Activated T-cell treated with anti-CD3 and anti-CD28 coated beads, Interleukin-2, amount 50 U/mL, for 24 hours (primary cell): ENCODE measurements at regions not wholly inside any gene's neighbourhood (a gene's known extent, or its start where the extent isn't known, plus 50 kb on each side); places are given as distances from the start of the nearest gene placed in this dataset.
"Not testable (repeated sequence)": the region's sequence is repeated elsewhere in the genome, so short reads cannot be mapped to it uniquely, and the experiment has no call there.

Experiments
- DNase-seq: peaks from one replicate; pipeline ENCODE4 v3.0.0-alpha.2; 2020
- H3K27ac Mint-ChIP-seq: 2 replicates; pipeline ENCODE4 v1.8.0; 2020; ENCODE audit warnings: mild to moderate bottlenecking, mixed read lengths
- H3K27me3 Mint-ChIP-seq: 2 replicates; pipeline ENCODE4 v1.8.0; 2020; ENCODE audit warnings: mixed read lengths
- H3K36me3 Mint-ChIP-seq: 2 replicates; pipeline ENCODE4 v1.8.0; 2020; ENCODE audit warnings: low read depth, mixed read lengths
- H3K4me1 Mint-ChIP-seq: 2 replicates; pipeline ENCODE4 v1.8.0; 2020; ENCODE audit warnings: low read depth, mixed read lengths
- H3K4me3 Mint-ChIP-seq: 2 replicates; pipeline ENCODE4 v1.8.0; 2020; ENCODE audit warnings: mild to moderate bottlenecking, moderate library complexity, mixed read lengths
- H3K9me3 Mint-ChIP-seq: 2 replicates; pipeline ENCODE4 v1.8.0; 2020; ENCODE audit warnings: mixed read lengths

DNA sequence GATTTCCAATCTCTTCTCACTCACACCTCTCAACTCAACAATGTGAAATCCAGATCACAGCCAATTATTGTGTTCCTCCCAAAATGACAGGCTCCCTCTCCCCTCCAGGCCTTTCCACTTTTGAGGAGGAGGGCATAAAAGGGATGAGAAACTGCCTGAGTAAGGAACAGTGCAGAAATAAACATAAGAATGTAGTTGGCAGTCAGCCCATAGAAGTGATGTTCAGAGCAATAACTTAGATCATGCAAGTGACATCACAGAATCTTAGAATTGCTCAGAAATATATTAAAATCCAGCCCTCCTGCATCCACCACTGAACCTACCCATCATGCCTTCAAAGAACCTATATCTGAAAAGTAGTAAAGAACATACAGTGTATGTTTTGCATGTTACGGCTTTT, 299.4 kb upstream of the GADL1 start:
- no peak overlapping the region for H3K27ac Mint-ChIP-seq
- no peaks in the 10 kb centered on the region for H3K9me3 Mint-ChIP-seq
- DNase-seq, result no peak
- H3K4me3 Mint-ChIP-seq, result no peak overlapping the region
- H3K36me3 Mint-ChIP-seq, result no peaks in the 10 kb centered on the region
- peaks cover 15% of the 10 kb centered on the region for H3K4me1 Mint-ChIP-seq
- no peaks in the 10 kb centered on the region for H3K27me3 Mint-ChIP-seq

- DNase-seq, result no peak
- Mint-ChIP-seq H3K4me1 (peaks cover 15% of the 10 kb centered on the region), H3K9me3 (peaks cover 6% of the 10 kb centered on the region), H3K27me3 (no peaks in the 10 kb centered on the region), H3K4me3 (no peak overlapping the region), H3K36me3 (no peaks in the 10 kb centered on the region), H3K27ac (no peak overlapping the region)
These were observed 301.8 kb upstream of the GADL1 start for GRCh38 chr3:31196261-31196660.

DNA sequence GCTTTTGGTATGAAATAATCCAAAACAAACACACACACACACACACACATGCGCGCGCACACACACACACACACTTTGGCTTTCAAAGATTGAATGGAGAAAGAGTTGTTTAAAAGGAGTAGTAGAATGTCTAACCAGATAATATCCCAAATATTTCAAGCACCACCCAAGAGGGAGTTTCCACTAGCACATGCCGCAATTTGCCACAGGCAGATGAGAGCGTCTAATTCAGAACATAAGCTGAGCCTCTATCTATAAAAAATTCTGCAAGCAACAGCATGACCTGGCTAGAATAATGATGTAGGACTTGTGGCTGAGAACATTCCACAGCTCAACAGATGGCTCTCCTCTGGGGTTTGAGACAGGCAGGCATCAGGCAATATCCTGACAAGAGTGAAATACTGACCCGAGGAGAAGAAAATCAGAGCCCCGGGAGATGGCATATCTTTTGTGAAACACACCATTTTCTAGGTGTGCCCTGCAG, 302.5 kb upstream of the GADL1 start:
- H3K4me1 Mint-ChIP-seq, result peaks cover 15% of the 10 kb centered on the region
- no peak for DNase-seq
- H3K27ac Mint-ChIP-seq, result no peak overlapping the region
- H3K27me3 Mint-ChIP-seq, result no peaks in the 10 kb centered on the region
- H3K36me3 Mint-ChIP-seq, result no peaks in the 10 kb centered on the region
- H3K4me3 Mint-ChIP-seq, result no peak overlapping the region
- H3K9me3 Mint-ChIP-seq, result peaks cover 6% of the 10 kb centered on the region

DNA sequence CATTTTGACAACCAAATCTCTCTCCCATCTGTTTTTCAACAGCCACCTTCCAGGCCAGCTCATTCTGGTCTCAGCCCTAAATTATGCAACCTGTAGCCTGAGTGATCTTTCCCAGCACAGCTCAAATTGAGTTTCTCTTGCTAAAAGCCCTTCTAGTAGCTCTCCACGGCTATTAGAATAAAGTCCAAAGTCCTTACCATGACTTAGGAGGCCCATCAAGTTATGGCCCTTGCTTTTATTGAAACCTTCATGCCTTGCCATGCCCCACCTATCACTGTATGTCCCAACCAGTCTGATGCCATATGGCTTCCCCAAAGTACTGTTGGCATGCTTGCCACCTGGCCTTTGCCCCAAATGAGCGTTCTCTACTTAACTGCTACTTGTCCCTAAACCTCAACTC, 303.5 kb upstream of the GADL1 start:
- no peak overlapping the region for H3K4me3 Mint-ChIP-seq
- peaks cover 6% of the 10 kb centered on the region for H3K9me3 Mint-ChIP-seq
- DNase-seq, result no peak
- peaks cover 15% of the 10 kb centered on the region for H3K4me1 Mint-ChIP-seq
- H3K27ac Mint-ChIP-seq, result no peak overlapping the region
- no peaks in the 10 kb centered on the region for H3K27me3 Mint-ChIP-seq
- H3K36me3 Mint-ChIP-seq, result no peaks in the 10 kb centered on the region

DNA sequence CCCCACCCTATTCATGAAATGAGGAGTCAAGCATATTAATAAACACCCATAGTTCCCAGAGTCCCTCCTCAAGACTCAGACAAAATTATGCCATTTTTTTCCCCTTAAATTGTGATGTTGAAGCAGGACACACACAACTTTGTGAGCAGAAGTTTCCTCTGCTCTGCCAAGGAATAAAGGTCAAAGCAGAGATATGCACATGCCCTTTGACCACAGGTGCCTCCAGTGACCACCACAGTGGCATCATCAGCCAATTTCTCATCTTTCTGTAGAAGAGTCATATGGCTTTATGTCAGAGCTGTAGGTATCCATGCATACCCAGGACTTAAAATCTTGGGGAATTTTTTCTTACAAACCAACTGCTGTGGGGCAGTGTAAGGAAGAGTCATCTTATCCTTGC, 304.4 kb upstream of the GADL1 start:
- Mint-ChIP-seq H3K4me1 (peaks cover 6% of the 10 kb centered on the region), H3K27ac (no peak overlapping the region), H3K9me3 (peaks cover 6% of the 10 kb centered on the region), H3K27me3 (no peaks in the 10 kb centered on the region), H3K36me3 (no peaks in the 10 kb centered on the region), H3K4me3 (no peak overlapping the region)
- DNase-seq, result no peak

DNA sequence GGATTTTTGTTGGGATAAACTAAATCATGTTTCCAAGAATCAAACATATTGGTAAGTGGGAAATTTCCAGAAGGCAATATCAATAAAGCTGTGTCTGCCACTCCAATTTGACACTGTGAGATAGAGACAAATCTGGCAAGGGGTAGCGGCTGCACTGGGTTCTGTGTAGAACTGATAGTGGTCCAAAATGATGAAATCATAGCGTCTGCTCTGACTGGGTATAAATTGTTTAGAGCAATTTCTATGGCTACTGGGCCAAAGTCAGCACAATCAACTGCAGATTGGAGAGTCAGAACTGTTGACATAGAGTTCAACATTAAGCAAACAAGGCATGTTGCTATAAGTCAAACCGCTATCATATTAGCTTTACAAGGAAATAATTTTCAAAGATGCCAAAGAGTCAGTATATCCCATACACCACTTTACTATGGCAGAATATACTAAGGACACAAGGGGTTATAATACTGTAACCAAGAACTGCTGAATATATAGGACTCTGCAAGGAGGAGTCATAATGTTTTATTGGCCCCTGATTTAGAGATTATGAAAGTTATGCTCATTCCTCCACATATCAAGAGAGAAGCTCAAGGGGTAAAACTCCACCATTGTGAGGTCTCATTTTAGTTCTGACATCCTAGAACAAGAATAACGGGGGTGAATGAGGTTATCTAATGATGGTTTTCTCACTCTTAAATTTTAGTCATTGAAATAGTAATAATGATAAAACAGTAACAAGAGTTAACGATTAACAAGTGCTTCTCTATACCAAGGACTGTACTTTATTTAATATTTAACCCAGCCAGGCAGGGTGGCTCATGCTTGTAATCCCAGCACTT, 309.7 kb upstream of the GADL1 start:
- DNase-seq, result no peak
- Mint-ChIP-seq H3K27ac (no peak overlapping the region), H3K9me3 (peaks cover 9% of the 10 kb centered on the region), H3K4me3 (no peak overlapping the region), H3K4me1 (peaks cover 2% of the 10 kb centered on the region), H3K27me3 (no peaks in the 10 kb centered on the region), H3K36me3 (no peaks in the 10 kb centered on the region)

GRCh38 chr3:31204796-31205056, 310.3 kb upstream of the GADL1 start:
- H3K4me3 Mint-ChIP-seq, H3K27me3 Mint-ChIP-seq, H3K9me3 Mint-ChIP-seq, H3K4me1 Mint-ChIP-seq, H3K36me3 Mint-ChIP-seq, H3K27ac Mint-ChIP-seq, DNase-seq: not testable (repeated sequence)

GRCh38 chr3:31210068-31210645, 315.7 kb upstream of the GADL1 start:
- DNase-seq, result no peak
- no peak overlapping the region for H3K4me3 Mint-ChIP-seq
- no peaks in the 10 kb centered on the region for H3K27me3 Mint-ChIP-seq
- H3K4me1 Mint-ChIP-seq, result peaks cover 55% of the 10 kb centered on the region
- H3K9me3 Mint-ChIP-seq, result peaks cover 2% of the 10 kb centered on the region
- no peak overlapping the region for H3K27ac Mint-ChIP-seq
- no peaks in the 10 kb centered on the region for H3K36me3 Mint-ChIP-seq

GRCh38 chr3:31213869-31214486, 318.7 kb upstream of the STT3B start:
- Mint-ChIP-seq H3K9me3 (peaks cover 2% of the 10 kb centered on the region), H3K27ac (peak overlapping the region; percentile 77), H3K27me3 (no peaks in the 10 kb centered on the region), H3K4me1 (peaks cover 93% of the 10 kb centered on the region), H3K36me3 (no peaks in the 10 kb centered on the region), H3K4me3 (no peak overlapping the region)
- no peak for DNase-seq

DNA sequence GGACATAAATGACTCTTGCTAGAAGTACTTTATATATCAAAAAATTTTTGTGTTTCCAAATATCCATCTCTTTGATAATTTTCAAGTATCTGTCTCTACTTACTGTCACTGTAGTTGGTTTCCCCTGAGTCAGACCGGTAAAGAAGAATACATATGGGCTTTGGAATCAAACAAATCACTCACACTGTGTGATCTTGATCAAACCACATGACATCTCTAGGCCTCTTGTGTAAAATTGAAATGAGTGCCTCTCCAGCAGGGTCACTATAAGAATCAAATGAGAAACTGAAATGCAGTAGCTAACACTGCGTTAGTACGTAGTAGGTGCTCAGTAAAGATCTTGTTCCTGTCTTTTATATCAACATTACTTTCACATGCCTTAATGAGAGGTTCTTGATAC, 314.6 kb upstream of the STT3B start:
- Mint-ChIP-seq H3K4me1 (peaks cover 94% of the 10 kb centered on the region), H3K27me3 (no peaks in the 10 kb centered on the region), H3K4me3 (no peak overlapping the region), H3K36me3 (no peaks in the 10 kb centered on the region), H3K9me3 (peaks cover 8% of the 10 kb centered on the region), H3K27ac (peak overlapping the region; percentile 66)
- DNase-seq, result no peak

DNA sequence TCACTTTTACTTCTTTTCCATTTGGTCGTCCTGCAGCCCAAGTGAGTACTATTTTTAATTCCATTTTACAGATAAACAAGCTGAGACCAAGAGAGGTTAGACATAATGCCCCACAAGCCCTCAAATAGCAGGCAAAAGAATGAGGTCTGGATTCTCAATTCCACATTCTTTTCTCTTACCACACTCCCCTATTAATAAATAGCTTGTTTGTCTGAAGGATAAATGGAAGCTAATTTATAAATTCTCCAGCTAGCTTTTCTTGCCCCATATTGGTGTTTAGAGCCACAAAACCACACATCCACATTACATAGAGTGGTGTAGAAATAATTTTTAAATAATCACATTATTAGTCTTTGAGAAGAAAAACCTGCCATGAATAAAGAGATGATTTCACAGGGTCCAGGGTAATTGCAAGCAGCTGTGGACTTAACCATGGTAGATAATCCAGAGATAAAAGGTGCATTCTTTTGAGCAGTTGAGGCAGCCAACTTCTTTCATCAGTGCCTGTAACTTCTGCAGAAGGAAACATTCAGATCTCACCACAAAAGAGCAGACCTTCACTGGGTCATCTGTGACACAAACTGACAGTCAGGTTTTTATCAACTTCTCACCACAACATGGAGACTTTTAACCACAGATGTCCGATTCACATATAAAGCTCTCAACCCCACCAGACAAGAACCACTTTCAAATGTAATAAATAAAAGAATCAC, 313.4 kb upstream of the STT3B start:
- H3K27me3 Mint-ChIP-seq, result no peaks in the 10 kb centered on the region
- H3K36me3 Mint-ChIP-seq, result no peaks in the 10 kb centered on the region
- H3K9me3 Mint-ChIP-seq, result peaks cover 7% of the 10 kb centered on the region
- H3K4me3 Mint-ChIP-seq, result no peak overlapping the region
- no peak for DNase-seq
- peaks cover 92% of the 10 kb centered on the region for H3K4me1 Mint-ChIP-seq
- H3K27ac Mint-ChIP-seq, result no peak overlapping the region

DNA sequence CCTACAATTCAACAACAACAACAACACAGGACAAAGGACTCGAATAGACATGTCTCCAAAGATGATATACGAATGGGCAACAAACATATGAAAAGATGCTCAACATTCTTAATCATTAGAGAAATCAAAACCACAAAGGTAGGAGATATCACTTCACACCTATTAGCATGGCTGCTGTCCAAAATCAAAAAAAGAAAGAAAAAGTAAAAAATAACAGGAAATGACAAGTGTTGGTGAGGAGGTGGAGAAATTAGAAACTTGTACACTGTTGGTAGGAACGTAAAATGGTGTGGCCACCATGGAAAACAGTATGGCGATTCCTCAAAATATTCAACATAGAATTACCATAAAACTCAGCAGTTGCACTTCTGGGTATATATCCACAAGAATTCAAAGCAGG, 312.3 kb upstream of the STT3B start:
- peak overlapping the region; percentile 38 for H3K27ac Mint-ChIP-seq
- no peak for DNase-seq
- peaks cover 7% of the 10 kb centered on the region for H3K9me3 Mint-ChIP-seq
- no peaks in the 10 kb centered on the region for H3K36me3 Mint-ChIP-seq
- peaks cover 88% of the 10 kb centered on the region for H3K4me1 Mint-ChIP-seq
- no peak overlapping the region for H3K4me3 Mint-ChIP-seq
- H3K27me3 Mint-ChIP-seq, result no peaks in the 10 kb centered on the region

DNA sequence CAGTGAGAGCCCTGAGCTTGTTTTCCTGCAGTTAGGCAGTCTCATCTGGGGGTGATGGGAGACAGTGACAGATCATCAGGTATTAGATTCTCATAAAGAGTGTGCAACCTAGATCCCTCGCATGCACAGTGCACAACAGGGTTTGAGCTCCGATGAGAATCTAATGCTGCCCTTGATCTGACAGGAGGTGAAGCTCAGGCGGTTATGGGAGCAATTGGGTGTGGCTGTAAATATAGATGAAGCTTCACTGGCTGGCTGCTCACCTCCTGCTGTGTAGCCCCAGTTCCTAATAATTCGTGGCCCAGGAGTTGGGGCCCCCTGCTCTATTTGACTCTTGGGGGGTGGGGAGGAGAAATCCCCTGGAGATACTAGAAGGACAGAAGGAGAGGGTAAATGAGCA, 309.4 kb upstream of the STT3B start:
- Mint-ChIP-seq H3K36me3 (no peaks in the 10 kb centered on the region), H3K4me3 (no peak overlapping the region), H3K4me1 (peaks cover 87% of the 10 kb centered on the region), H3K9me3 (peaks cover 7% of the 10 kb centered on the region), H3K27ac (peak overlapping the region; percentile 58), H3K27me3 (no peaks in the 10 kb centered on the region)
- no peak for DNase-seq

GRCh38 chr3:31224936-31225335, 307.8 kb upstream of the STT3B start:
- Mint-ChIP-seq H3K27me3 (no peaks in the 10 kb centered on the region), H3K4me3 (no peak overlapping the region), H3K9me3 (peaks cover 7% of the 10 kb centered on the region), H3K36me3 (no peaks in the 10 kb centered on the region), H3K4me1 (peaks cover 86% of the 10 kb centered on the region), H3K27ac (no peak overlapping the region)
- DNase-seq, result no peak

GRCh38 chr3:31225923-31226322, 306.8 kb upstream of the STT3B start:
- Mint-ChIP-seq H3K9me3 (peaks cover under 1% of the 10 kb centered on the region), H3K36me3 (no peaks in the 10 kb centered on the region), H3K27me3 (no peaks in the 10 kb centered on the region), H3K4me3 (no peak overlapping the region), H3K4me1 (peaks cover 85% of the 10 kb centered on the region), H3K27ac (peak overlapping the region; percentile 72)
- DNase-seq, result no peak
